GM18499 (cell line): ENCODE measurements at regions not wholly inside any gene's neighbourhood (a gene's known extent, or its start where the extent isn't known, plus 50 kb on each side); places are given as distances from the start of the nearest gene placed in this dataset.

Source experiments
- ATAC-seq: cut with Tn5 transposase; IDR thresholded peaks from one replicate; pipeline ENCODE4 v1.9.1; 2021; ENCODE audit warnings: moderate number of reproducible peaks; ENCODE audit not compliant: insufficient read depth, unreplicated experiment

DNA sequence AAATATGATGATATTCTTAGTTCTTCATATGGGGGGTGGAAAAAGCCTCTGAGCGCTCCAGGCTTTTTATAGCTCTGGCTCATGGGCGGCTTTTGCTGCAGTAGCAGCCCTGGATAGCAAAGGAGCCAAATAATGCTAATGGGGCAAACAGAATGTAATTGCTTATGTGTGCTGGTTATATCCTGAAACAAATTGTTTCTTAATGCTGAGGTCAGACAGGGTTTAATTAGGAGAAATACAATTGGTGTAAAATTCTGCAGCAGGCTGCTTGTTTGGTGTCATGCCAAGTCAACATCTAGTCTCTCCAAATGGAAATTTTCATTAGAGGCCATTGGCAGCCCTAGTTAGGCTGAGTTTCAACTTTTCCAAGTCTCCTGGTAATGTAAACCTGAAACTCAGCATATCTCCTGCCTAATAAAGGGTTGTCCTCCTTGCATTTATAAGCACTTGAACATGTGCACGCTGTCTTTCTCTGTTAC, 530.1 kb upstream of the NOX3 start:
- no peak for ATAC-seq

DNA sequence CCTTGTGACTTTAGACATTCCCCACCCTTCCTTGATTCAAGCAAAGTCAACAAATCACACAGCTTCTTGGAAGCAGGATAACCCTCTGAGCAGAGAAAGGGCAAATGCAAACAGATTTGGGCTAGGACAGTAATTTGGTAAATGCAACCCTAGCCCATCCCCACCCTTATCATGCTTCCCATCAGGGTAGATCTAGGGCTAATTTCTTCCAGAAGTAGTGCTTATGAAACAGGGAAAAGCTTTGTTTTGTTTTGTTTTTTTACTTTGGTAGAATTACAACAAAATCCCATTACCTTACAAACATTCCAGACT, 525.1 kb upstream of the NOX3 start:
- no peak for ATAC-seq

DNA sequence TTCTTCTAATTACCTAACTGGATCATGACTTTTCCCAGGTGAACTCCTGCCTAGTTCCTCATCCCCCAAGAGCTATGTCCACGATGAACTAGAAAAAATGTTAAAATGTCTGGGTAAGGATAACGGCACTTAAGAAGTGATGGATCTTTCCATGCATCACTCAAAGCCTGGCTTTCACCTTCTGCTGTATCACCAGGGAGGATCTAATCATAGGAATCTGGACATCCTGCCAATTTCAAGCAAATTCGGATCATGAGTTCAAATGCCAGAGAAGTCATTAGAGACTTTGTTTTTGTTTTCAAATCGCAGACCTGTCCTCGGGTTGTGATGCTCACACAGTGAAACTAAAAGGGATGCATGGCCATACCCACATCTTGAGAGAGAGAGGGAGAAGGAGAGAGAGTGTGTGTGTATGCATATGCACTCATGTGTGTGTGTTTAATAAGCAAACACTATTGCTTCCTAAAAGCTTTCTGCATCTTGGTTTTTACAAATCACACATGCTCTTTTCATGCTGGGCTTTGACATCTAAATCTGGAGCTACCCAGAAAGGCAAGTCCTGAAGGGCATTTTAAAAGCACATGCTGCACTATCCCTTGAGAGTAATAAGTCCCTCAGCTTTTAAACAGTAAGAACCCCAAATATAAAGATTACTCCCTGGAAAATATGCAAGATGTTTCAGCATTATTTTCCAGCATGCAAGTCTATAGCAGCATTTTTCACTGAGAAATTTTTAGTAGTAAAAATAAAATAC, 524.6 kb upstream of the NOX3 start:
- no peak for ATAC-seq

DNA sequence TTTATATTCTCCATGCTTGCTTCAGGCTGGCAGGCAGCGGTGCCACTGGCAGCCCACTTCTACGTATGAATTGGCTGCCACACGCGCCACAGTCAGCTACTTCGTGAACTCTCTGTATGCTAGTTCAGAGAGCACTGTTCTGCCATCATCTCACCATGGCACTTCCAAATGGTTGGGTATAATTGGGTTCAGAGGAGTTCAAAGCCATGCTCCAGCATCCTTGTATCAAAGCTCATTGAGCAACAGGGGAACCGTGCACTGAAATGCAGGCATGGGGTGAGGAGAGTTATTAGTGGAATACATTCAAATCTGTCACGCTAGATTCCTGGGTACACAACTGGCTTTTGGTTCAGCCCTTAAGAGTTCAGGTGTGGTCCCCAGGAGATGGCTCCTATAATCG, 519.9 kb upstream of the NOX3 start:
- ATAC-seq = no peak

DNA sequence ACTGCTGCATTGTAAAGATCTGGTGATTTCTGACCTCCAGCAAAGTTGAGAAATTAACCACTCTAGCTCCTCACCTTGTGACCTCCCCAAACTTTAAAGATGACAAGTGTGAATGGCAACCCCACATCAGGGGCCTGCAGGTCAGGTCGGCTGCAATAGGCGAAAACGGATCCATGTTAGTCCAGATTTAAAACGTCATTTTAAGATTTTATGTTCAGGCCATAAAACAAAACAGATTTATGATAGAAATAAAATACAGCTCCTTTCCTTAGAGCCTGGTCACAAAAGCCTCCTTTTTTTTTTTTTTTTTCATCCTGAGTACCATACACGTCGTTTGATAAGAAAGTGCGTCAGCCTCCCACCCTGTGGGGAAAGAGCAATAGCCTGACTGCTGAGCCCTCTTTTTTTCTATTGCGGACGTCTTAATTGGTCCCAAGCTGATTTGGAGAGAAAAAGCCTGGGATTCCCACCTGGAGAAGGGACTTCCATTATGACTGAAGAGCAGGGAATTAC, 519.2 kb upstream of the NOX3 start:
- ATAC-seq = no peak

DNA sequence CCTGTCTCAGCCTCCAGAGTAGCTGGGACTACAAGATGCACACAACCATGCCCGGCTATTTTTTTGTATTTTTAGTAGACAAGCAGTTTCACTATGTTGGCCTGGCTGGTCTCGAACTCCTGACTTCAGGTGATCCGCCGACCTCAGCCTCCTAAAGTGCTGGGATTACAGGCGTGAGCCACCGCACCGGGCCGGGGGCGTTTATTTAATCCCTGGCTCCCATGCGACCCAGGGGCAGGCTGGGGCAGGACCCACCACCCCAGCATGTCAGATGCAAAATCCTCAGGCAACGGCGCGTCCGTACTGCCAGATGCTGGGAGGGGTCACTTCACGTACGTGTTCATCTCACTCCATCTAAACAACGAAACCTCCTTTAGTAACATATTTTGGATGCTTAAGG, 518.7 kb upstream of the NOX3 start:
- no peak for ATAC-seq

DNA sequence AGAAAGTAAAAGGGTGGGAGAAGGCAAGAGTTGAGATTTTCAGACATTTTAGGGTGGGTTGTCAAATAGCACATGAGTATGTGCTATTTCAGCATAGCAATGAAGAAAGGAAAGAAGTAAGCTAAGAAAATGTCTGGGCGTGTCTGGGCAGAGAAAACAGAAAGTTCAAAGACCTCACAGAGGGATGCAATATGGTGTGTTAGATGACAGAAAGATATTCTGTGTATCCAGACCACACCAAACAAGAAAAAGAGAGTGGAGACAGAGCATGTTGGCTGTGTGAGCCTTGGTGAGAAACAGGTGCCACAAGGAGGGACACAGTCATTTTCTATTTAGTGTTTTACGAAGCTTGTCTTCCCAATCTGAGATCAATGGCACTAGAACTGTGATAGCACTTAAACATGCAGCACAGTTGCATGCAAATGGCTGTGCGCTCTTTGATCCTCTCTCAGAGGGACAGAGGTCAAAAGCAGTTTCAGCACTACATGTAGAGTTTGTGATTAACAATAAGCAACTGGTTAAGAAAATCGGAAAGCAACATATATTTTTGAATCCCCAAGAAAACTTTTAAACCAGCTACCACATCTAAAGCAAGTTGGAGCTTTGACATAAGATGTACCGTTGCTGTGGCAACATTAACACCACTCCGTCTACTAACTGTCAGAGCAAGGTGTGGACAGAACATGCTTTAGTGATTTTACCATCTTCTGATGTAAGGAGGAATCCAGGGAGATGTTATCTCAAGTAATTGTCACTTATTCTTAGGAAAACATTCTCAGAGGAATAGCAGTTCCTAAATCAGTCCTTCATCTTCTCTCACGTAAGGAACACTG, 515.5 kb upstream of the NOX3 start:
- no peak for ATAC-seq

DNA sequence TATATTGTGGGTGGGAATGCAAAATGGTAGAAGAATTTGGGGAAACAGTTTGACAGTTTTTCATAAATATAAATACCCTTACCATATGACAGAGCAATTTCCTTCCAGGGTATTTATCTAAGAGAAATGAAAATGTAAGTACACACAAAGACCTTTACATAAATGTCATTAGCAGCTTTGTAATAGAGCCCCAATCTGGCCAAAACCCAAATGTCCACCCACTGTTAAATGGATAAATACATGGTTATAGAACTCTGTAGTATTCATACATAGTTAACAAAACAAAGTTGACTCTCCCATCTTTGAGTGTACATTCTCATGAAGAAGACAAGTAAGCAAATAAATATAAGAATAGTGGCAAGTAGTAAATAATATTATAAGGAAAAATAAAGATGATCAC, 514.8 kb upstream of the NOX3 start:
- no peak for ATAC-seq

DNA sequence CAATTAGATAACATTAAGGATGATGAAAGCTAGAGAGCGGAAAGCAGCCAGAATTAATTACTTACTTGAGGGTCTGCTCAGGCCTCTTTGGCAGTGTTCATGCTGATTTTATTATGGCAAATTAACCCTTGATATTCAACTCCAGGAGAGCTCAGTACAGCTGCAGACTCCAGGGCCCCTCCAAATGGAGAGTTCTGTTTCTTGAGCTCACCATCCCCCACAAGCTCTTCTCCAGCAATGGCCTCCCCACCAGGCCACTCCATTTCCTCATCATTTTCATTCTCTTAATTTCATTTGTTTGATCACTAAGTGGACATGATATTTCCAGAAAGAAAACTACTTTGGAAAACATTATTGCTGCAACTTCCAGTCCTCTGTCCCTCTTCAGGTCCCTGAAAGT, 513.3 kb upstream of the NOX3 start:
- ATAC-seq = no peak

DNA sequence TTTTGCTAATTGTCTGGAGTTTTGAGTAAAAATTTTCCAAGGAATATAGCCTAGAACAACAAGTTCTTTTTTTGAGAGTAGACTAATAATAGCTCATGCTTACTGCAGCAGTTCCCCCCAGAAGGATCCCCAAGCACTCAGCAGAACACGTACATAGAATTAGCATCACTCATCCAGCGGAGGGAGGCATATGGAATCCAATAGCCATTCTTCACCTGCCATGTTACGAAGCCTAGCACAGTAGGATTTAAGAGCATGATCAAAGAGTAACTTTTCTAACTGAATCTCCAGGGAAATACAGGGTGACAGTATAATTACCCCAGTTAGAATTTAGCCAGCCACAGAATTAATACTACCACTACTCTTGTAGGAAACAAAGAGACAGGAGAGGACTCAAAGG, 511.7 kb upstream of the NOX3 start:
- no peak for ATAC-seq

DNA sequence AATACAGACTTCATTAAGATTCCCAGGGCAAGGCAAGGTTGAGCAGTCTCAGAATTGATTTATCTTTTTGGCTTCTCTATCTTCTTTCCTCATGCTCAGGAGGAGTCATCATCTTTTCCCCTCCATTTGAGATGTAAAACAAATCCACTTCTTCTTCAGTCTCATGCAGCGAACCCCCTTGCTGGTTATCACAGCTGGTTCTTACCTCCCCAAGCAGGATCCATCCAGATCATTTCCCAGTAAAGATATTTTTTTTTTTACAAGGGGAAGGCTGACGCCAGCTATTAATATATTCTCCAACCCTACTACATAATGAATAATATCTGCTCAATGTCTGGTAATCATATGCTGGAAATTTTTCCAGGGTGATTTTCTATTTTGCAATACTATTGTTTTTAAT, 508.9 kb upstream of the NOX3 start:
- ATAC-seq = no peak

DNA sequence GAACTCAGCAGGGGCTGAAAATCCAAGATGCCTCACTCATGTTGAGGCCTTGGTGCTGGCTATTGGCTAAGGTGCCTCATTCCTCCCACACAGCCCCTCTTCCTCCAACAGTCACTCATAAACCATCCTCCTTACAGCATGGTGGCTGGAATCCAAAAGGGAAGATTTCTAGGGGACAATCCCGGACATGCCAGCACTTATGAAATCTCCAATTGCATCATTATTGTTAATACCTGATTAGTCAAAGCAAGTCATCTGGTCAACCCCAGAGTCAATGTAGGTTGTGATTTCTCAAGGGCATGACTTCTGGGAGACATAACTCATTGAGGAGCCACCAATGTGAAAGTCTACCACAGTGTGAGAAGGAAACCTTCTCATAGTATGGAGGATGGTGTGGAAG, 506.6 kb upstream of the NOX3 start:
- no peak for ATAC-seq

DNA sequence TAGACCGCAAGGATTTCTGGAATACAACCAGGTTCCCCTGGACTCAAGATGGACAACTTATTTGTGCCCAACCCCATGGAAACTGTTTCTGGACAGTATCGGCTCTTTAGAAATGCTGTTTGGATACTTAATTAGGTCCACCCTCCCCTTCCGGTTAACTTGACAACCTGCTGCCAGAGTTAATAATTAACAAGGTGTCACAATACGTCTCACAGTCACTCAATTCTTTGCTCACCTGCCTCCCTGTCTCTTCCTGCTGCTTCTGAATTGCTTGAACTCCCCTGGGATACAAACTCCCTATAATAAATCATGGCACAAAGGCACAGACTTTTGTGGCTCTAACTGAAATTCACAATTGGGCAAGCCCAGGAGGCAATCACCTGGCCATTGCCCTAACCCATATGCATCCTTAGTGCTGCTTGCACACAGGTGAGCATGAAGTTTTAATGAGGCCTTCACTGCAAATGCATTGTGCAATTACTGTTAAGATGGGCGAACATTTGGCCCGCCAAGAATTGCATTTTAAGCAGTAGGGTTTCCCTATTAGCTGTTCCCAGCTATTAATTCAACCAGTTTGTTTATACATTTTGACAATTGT, 504.4 kb upstream of the NOX3 start:
- ATAC-seq = no peak

DNA sequence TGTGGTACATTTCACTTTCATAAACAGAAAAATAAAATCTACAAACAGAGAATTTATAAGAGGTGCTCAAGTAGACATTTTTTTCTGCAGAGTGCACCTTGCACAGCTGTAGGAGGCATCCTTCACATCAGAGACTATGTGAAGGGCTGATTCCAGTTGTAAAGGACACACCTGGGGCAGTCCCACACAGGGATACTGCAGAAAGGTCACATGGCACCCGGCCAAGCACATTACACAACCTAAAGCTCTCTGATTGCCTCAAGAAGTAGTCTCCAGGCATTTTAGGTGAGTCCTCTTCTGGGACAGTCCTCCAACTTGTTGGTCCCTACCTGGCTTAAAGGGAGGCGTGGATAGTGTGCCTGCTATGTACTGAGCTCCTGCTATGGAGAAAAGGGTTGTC, 502.9 kb upstream of the NOX3 start:
- no peak for ATAC-seq

DNA sequence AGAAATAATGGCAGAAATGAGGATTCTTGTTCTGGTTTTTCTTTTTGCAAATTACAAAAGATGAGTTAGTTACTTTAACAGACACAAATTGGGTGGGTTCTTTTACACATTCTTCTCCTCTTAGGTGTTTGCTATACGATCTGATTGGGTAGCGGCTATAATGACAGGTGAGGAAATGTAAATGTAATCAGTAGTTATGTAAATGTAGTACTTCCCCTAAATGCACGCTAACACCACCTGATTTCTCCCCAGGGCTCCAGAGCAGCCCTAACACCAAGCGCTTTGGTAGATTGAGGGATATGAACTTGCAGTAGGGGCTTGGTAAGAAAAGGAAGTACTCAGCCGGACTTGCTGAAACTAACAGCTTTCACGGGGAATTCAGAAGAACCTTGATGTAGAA, 499.4 kb upstream of the NOX3 start:
- ATAC-seq = no peak

DNA sequence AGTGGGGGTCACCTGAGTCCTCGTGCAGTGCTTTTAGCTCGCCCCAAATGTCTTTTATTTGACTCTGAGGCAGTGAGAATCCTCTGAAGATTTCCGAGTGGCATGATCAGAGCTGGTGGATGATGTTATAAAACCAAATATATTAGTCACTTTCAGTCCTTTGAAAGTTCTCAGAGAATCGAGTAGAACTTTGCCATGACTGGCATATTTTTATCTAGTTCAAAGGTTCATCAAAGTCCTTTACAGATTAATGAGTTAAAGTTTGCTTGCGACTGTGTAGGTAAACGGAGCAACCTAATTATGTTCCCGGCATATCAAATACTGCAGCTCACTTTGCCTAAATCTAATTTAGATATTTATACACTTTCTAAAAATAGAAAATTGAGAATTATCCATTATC, 498.5 kb upstream of the NOX3 start:
- no peak for ATAC-seq

DNA sequence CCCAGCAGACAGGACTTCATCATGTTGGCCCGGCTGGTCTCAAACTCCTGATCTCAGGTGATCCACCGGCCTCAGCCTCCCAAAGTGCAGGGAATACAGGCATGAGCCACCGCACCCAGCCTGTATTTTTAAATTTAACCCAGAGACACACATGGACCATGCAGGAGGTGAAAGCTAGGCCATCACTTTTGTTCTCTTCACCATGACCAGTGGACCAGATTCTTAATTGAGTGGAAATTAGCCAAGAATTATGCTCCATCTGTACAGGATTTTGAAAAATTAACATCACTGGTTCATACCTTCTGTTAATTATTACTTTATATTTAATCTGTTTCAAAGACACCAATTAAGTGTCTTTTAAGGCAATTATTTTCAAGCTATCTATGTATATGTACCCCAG, 493.6 kb upstream of the NOX3 start:
- no peak for ATAC-seq

DNA sequence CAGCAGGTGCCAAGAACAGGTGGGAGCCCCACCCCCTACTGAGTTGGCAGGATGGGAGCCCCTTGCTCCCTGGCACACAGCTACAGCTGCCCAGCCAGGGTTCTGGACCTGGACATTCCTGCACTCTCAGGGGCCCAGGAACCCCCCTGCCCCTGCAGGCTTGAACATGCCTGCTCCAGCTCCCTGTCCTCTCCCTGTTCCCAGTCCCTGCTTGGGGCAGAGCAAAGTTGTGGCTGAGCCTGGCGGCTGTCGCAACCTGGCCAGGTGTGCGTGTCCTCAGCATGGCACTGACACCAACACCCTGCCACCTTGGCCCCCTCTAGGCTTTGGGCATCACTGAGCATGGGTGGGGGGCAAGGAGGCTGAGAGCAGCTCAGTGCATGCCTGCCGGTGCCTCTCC, 491.2 kb upstream of the NOX3 start:
- no peak for ATAC-seq

DNA sequence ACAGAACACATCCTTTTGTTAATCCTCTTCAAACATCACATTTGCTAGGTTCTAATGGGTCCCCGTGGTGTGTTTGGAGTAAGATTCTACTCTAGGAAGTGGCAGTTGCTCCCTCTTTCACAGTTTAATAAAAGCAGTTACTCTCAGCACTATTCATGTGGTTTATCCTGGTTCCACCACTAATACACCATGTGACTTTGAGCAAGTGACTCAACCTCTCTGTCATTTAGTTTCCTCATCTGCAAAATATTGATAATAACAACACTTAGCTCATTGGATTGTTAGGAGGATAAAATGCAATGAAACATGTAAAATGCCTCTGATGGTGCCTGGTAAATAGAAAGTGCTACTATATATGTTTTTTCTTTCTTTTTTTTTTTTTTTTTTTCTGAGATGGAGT, 488.0 kb upstream of the NOX3 start:
- ATAC-seq = no peak

DNA sequence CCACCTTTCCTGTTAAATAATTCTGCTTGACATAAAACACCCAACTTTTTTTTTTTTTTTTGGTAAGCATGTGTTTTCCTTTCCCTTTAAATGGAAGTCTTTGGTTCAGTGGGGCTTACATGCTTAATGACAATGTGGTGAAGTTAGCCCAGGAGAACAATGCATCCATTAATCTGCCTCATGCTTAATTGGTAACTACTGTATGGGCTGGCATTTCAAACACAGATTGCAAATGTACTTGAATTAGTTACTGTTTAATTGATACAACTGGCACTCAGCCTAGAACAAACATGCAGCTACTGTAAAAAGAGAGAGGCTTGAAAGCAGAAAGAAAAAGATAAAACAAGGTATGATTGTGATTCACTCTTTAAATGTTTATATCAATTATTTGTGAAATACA, 483.6 kb upstream of the NOX3 start:
- no peak for ATAC-seq

DNA sequence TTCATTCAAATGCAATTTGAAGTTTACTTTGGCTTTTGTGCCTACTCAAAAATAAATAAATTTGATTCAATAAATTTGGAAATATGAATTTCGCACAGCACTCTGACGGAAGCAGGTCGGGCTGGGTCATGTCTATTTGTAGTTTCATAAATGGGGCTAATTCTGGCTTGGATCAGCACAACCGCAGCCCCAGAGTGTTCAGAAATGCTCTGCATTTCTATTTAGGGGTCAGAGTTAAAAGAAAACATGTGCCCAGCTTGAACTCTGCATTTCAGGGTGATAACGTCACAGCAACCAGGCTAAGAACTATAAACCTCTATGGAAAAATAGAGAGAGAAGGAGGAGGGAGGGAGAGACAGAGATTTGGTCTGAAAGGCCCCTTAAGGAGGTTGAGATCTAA, 480.9 kb upstream of the NOX3 start:
- no peak for ATAC-seq
